ENCODE measurements at regions not wholly inside any gene's neighbourhood (a gene's known extent, or its start where the extent isn't known, plus 50 kb on each side); places are given as distances from the start of the nearest gene placed in this dataset.

DNA sequence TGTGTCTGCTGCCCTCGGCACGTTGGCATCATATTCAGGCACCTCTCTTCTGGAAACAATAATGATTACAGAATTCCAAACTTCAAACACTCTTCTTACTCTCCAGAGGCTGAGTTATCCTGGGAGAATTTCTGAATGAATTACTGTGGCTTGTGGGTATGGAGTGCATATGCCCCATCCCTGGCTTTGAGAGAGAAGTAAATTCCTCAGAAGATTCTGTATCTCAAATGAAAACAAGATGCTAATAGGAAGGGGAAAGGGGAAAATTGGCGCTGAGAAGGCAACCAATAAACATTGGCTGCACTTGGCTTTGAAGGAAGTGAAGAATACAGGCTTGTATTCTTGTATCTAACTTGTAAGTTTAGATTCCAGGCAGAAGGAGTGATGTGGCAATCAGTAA, 132.0 kb upstream of the NOVA1 start:
- Histone ChIP-seq H4K8ac (ENCODE audit: low read depth, low read length) (no peak overlapping the region), H3K4ac (ENCODE audit: low read length) (no peak overlapping the region), H3K79me1 (ENCODE audit: low read depth, low read length) (no peaks in the 10 kb centered on the region), H2BK120ac (ENCODE audit: low read depth, low read length) (no peak overlapping the region), H3K4me3 (ENCODE audit: low read length in 2 of 2) (no peak overlapping the region), H2AFZ (ENCODE audit: low read length) (peak overlapping the region; percentile 48), H3K27me3 (ENCODE audit: control insufficient read depth in 3 of 3, insufficient read depth in 3 of 3, low read depth in 1 of 3, low read length in 3 of 3) (no peaks in the 10 kb centered on the region), H3K14ac (ENCODE audit: low read length) (no peak overlapping the region), H2BK5ac (ENCODE audit: low read length) (no peak overlapping the region), H3K9ac (ENCODE audit: low read depth, low read length, poor library complexity) (no peak overlapping the region), H2BK15ac (ENCODE audit: low read length) (no peak overlapping the region), H3K4me1 (ENCODE audit: control insufficient read depth in 2 of 2, insufficient read depth in 1 of 2, low read depth in 1 of 2, low read length in 2 of 2) (no peaks in the 10 kb centered on the region), H4K91ac (ENCODE audit: low read depth, low read length, poor library complexity) (no peak overlapping the region), H3K23ac (ENCODE audit: low read depth, low read length, poor library complexity) (no peak overlapping the region), H2BK12ac (ENCODE audit: low read length) (no peak overlapping the region), H3K18ac (ENCODE audit: low read length) (no peak overlapping the region), H3K4me2 (ENCODE audit: insufficient read depth, low read length, poor library complexity, severe bottlenecking) (no peak overlapping the region), H3K27ac (replicated peaks; ENCODE audit: low read length) (no peak overlapping the region), H3K36me3 (replicated peaks in 1 of 2; ENCODE audit: control insufficient read depth in 2 of 2, insufficient read depth in 2 of 2, low read length in 2 of 2) (no peaks in the 10 kb centered on the region), H2AK5ac (ENCODE audit: low read depth, low read length) (no peak overlapping the region), H3K9me3 (replicated peaks in 1 of 2; ENCODE audit: control insufficient read depth in 2 of 2, insufficient read depth in 1 of 2, low read depth in 1 of 2, low read length in 2 of 2) (no peaks in the 10 kb centered on the region)
- no peak for DNase-seq (ENCODE audit: low spot score)
- no CpG with 5 or more reads among the region's 3 CpGs for WGBS, 2 donors (ENCODE audit: extremely low coverage in 2 of 2, insufficient read length in 2 of 2, insufficient replicate concordance in 1 of 2)

DNA sequence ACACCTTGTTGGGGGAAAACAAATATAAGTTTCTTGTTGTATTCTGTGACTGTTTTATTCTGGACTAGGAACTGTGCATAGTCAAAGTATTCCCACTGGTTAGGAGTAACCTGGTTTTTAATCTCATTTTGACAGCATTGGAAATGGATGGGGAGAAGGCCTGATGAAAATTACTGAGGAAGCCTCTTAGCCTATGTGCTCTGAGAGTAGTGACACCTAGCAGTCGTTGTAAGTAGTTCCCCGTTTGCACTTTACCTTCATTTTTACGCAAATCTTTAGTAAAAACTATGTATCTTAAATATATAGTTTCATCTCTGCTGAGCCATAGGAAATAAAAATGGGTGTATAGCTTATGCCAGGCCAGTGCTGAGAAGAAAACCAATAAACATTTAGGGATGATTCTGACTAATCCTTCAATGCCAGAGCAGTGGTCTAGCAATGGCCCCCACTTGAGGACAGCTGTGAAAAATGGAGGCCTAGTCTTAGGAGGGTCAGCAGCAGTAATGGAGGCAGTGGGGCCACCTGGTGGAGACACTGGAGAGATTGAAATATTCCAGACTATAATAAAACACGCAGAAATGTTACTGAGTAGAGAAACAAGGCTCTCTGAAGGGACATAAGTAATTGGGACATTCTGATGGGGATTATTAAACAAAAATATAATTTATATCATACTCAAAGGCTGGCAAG, 133.2 kb upstream of the NOVA1 start:
- H4K91ac ChIP-seq (ENCODE audit: low read depth, low read length, poor library complexity) = no peak overlapping the region
- H2BK12ac ChIP-seq (ENCODE audit: low read length) = no peak overlapping the region
- H3K9ac ChIP-seq (ENCODE audit: low read depth, low read length, poor library complexity) = no peak overlapping the region
- no peaks in the 10 kb centered on the region for H3K36me3 ChIP-seq (replicated peaks in 1 of 2; ENCODE audit: control insufficient read depth in 2 of 2, insufficient read depth in 2 of 2, low read length in 2 of 2)
- H3K4me3 ChIP-seq (ENCODE audit: low read length in 2 of 2) = no peak overlapping the region
- no peak overlapping the region for H3K14ac ChIP-seq (ENCODE audit: low read length)
- no peak overlapping the region for H2BK5ac ChIP-seq (ENCODE audit: low read length)
- H3K9me3 ChIP-seq (replicated peaks in 1 of 2; ENCODE audit: control insufficient read depth in 2 of 2, insufficient read depth in 1 of 2, low read depth in 1 of 2, low read length in 2 of 2) = no peaks in the 10 kb centered on the region
- no peak overlapping the region for H2BK120ac ChIP-seq (ENCODE audit: low read depth, low read length)
- WGBS, 2 donors (ENCODE audit: extremely low coverage in 2 of 2, insufficient read length in 2 of 2, insufficient replicate concordance in 1 of 2) = no CpG with 5 or more reads among the region's 4 CpGs
- no peak overlapping the region for H3K18ac ChIP-seq (ENCODE audit: low read length)
- no peak overlapping the region for H4K8ac ChIP-seq (ENCODE audit: low read depth, low read length)
- no peak overlapping the region for H3K4me2 ChIP-seq (ENCODE audit: insufficient read depth, low read length, poor library complexity, severe bottlenecking)
- H3K4me1 ChIP-seq (ENCODE audit: control insufficient read depth in 2 of 2, insufficient read depth in 1 of 2, low read depth in 1 of 2, low read length in 2 of 2) = no peaks in the 10 kb centered on the region
- no peak overlapping the region for H3K4ac ChIP-seq (ENCODE audit: low read length)
- H2BK15ac ChIP-seq (ENCODE audit: low read length) = no peak overlapping the region
- no peak overlapping the region for H2AK5ac ChIP-seq (ENCODE audit: low read depth, low read length)
- DNase-seq (ENCODE audit: low spot score) = peak; percentile 14
- H3K27me3 ChIP-seq (ENCODE audit: control insufficient read depth in 3 of 3, insufficient read depth in 3 of 3, low read depth in 1 of 3, low read length in 3 of 3) = no peaks in the 10 kb centered on the region
- no peaks in the 10 kb centered on the region for H3K79me1 ChIP-seq (ENCODE audit: low read depth, low read length)
- H3K23ac ChIP-seq (ENCODE audit: low read depth, low read length, poor library complexity) = no peak overlapping the region
- no peak overlapping the region for H3K27ac ChIP-seq (replicated peaks; ENCODE audit: low read length)
- no peak overlapping the region for H2AFZ ChIP-seq (ENCODE audit: low read length)

- Histone ChIP-seq H4K8ac (ENCODE audit: low read depth, low read length) (no peak overlapping the region), H3K23ac (ENCODE audit: low read depth, low read length, poor library complexity) (no peak overlapping the region), H3K4me2 (ENCODE audit: insufficient read depth, low read length, poor library complexity, severe bottlenecking) (no peak overlapping the region), H2BK120ac (ENCODE audit: low read depth, low read length) (no peak overlapping the region), H2BK12ac (ENCODE audit: low read length) (no peak overlapping the region), H3K4me1 (ENCODE audit: control insufficient read depth in 2 of 2, insufficient read depth in 1 of 2, low read depth in 1 of 2, low read length in 2 of 2) (no peaks in the 10 kb centered on the region), H3K14ac (ENCODE audit: low read length) (no peak overlapping the region), H2BK15ac (ENCODE audit: low read length) (no peak overlapping the region), H3K9me3 (replicated peaks in 1 of 2; ENCODE audit: control insufficient read depth in 2 of 2, insufficient read depth in 1 of 2, low read depth in 1 of 2, low read length in 2 of 2) (no peaks in the 10 kb centered on the region), H3K79me1 (ENCODE audit: low read depth, low read length) (no peaks in the 10 kb centered on the region), H3K27ac (replicated peaks; ENCODE audit: low read length) (no peak overlapping the region), H3K36me3 (replicated peaks in 1 of 2; ENCODE audit: control insufficient read depth in 2 of 2, insufficient read depth in 2 of 2, low read length in 2 of 2) (no peaks in the 10 kb centered on the region), H3K9ac (ENCODE audit: low read depth, low read length, poor library complexity) (no peak overlapping the region), H3K27me3 (ENCODE audit: control insufficient read depth in 3 of 3, insufficient read depth in 3 of 3, low read depth in 1 of 3, low read length in 3 of 3) (no peaks in the 10 kb centered on the region), H2AFZ (ENCODE audit: low read length) (no peak overlapping the region), H2AK5ac (ENCODE audit: low read depth, low read length) (no peak overlapping the region), H3K4ac (ENCODE audit: low read length) (no peak overlapping the region), H4K91ac (ENCODE audit: low read depth, low read length, poor library complexity) (no peak overlapping the region), H2BK5ac (ENCODE audit: low read length) (no peak overlapping the region), H3K18ac (ENCODE audit: low read length) (no peak overlapping the region), H3K4me3 (ENCODE audit: low read length in 2 of 2) (no peak overlapping the region)
- DNase-seq (ENCODE audit: low spot score) = no peak
- no CpG with 5 or more reads among the region's 2 CpGs for WGBS, 2 donors (ENCODE audit: extremely low coverage in 2 of 2, insufficient read length in 2 of 2, insufficient replicate concordance in 1 of 2)
Measured at GRCh38 chr14:26735811-26736210, 138.0 kb upstream of the NOVA1 start.

DNA sequence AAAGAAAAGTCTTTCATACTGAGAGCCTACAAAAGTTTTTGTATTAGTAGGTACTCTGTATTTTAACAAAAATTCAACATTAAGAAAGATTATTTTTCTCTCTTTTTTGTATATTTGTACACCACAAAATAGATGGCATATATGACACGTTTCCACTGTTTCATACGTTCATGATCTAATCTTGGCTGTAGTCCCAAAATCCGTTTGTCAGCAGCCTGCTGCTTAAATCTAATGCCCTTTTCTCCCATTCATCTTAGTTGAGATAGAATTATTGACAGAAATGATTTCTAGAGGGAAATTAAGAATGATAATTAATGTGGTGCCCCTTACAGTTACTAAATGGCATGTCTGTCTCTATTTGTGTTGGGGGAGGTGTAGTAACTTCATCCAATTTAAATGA, 140.7 kb upstream of the NOVA1 start:
- no peak overlapping the region for H3K27ac ChIP-seq (replicated peaks; ENCODE audit: low read length)
- H2AK5ac ChIP-seq (ENCODE audit: low read depth, low read length) = no peak overlapping the region
- H2BK12ac ChIP-seq (ENCODE audit: low read length) = no peak overlapping the region
- no peak overlapping the region for H3K4ac ChIP-seq (ENCODE audit: low read length)
- H2BK5ac ChIP-seq (ENCODE audit: low read length) = no peak overlapping the region
- H3K9me3 ChIP-seq (replicated peaks in 1 of 2; ENCODE audit: control insufficient read depth in 2 of 2, insufficient read depth in 1 of 2, low read depth in 1 of 2, low read length in 2 of 2) = no peaks in the 10 kb centered on the region
- no peak overlapping the region for H4K91ac ChIP-seq (ENCODE audit: low read depth, low read length, poor library complexity)
- no peaks in the 10 kb centered on the region for H3K36me3 ChIP-seq (replicated peaks in 1 of 2; ENCODE audit: control insufficient read depth in 2 of 2, insufficient read depth in 2 of 2, low read length in 2 of 2)
- no peak overlapping the region for H4K8ac ChIP-seq (ENCODE audit: low read depth, low read length)
- no peak overlapping the region for H2BK15ac ChIP-seq (ENCODE audit: low read length)
- H3K14ac ChIP-seq (ENCODE audit: low read length) = no peak overlapping the region
- no CpG with 5 or more reads among the region's 3 CpGs for WGBS, 2 donors (ENCODE audit: extremely low coverage in 2 of 2, insufficient read length in 2 of 2, insufficient replicate concordance in 1 of 2)
- no peak overlapping the region for H3K4me2 ChIP-seq (ENCODE audit: insufficient read depth, low read length, poor library complexity, severe bottlenecking)
- no peak overlapping the region for H3K4me3 ChIP-seq (ENCODE audit: low read length in 2 of 2)
- no peak overlapping the region for H3K9ac ChIP-seq (ENCODE audit: low read depth, low read length, poor library complexity)
- no peaks in the 10 kb centered on the region for H3K27me3 ChIP-seq (ENCODE audit: control insufficient read depth in 3 of 3, insufficient read depth in 3 of 3, low read depth in 1 of 3, low read length in 3 of 3)
- no peaks in the 10 kb centered on the region for H3K4me1 ChIP-seq (ENCODE audit: control insufficient read depth in 2 of 2, insufficient read depth in 1 of 2, low read depth in 1 of 2, low read length in 2 of 2)
- H3K18ac ChIP-seq (ENCODE audit: low read length) = no peak overlapping the region
- H3K79me1 ChIP-seq (ENCODE audit: low read depth, low read length) = no peaks in the 10 kb centered on the region
- no peak overlapping the region for H2AFZ ChIP-seq (ENCODE audit: low read length)
- no peak for DNase-seq (ENCODE audit: low spot score)
- no peak overlapping the region for H2BK120ac ChIP-seq (ENCODE audit: low read depth, low read length)
- H3K23ac ChIP-seq (ENCODE audit: low read depth, low read length, poor library complexity) = no peak overlapping the region

All from neuronal stem cell (in vitro differentiated cells).